Stimulated activated memory B cell treated with anti-CD40 and anti-IgM and Interleukin-4, amounts not matched to agents 10 μg/mL and 1 μg/mL and 100 μg/mL, for 72 hours (primary cell): ENCODE measurements at regions not wholly inside any gene's neighbourhood (a gene's known extent, or its start where the extent isn't known, plus 50 kb on each side); places are given as distances from the start of the nearest gene placed in this dataset.

Experiments used
- ATAC-seq: fragments of 150-1000 bp; cut with Tn5 transposase; 2 replicates; pipeline ENCODE4 v1.10.0; 2021
- H3K27ac Mint-ChIP-seq: one replicate; pipeline ENCODE4 v1.8.0; 2022; ENCODE audit warnings: mild to moderate bottlenecking, mixed read lengths
- H3K27me3 Mint-ChIP-seq: one replicate; pipeline ENCODE4 v1.8.0; 2022; ENCODE audit warnings: mixed read lengths
- H3K36me3 Mint-ChIP-seq: one replicate; pipeline ENCODE4 v1.8.0; 2022; ENCODE audit warnings: mixed read lengths
- H3K4me1 Mint-ChIP-seq: one replicate; pipeline ENCODE4 v1.8.0; 2022; ENCODE audit warnings: mixed read lengths
- H3K4me3 Mint-ChIP-seq: one replicate; pipeline ENCODE4 v1.8.0; 2022; ENCODE audit warnings: mild to moderate bottlenecking, moderate library complexity, mixed read lengths
- H3K9me3 Mint-ChIP-seq: one replicate; pipeline ENCODE4 v1.8.0; 2022; ENCODE audit warnings: mixed read lengths

- H3K4me3 Mint-ChIP-seq = no peak overlapping the region
- no peak for ATAC-seq
- no peak overlapping the region for H3K27ac Mint-ChIP-seq
- H3K27me3 Mint-ChIP-seq = no peaks in the 10 kb centered on the region
- H3K36me3 Mint-ChIP-seq = peaks cover 38% of the 10 kb centered on the region
- no peaks in the 10 kb centered on the region for H3K4me1 Mint-ChIP-seq
- H3K9me3 Mint-ChIP-seq = peaks cover 7% of the 10 kb centered on the region
Observed at GRCh38 chr10:28127881-28128280, 129.0 kb upstream of the ODAD2 start.

- Mint-ChIP-seq H3K36me3 (peaks cover 37% of the 10 kb centered on the region), H3K27ac (no peak overlapping the region), H3K27me3 (no peaks in the 10 kb centered on the region), H3K4me1 (no peaks in the 10 kb centered on the region), H3K9me3 (peaks cover 7% of the 10 kb centered on the region), H3K4me3 (no peak overlapping the region)
- no peak for ATAC-seq
Observed at GRCh38 chr10:28125701-28126100, 126.8 kb upstream of the ODAD2 start.

- Mint-ChIP-seq H3K4me1 (no peaks in the 10 kb centered on the region), H3K36me3 (peaks cover 20% of the 10 kb centered on the region), H3K4me3 (no peak overlapping the region), H3K9me3 (no peaks in the 10 kb centered on the region), H3K27me3 (no peaks in the 10 kb centered on the region), H3K27ac (no peak overlapping the region)
- ATAC-seq = no peak
Observed at GRCh38 chr10:28120795-28121194, 121.9 kb upstream of the ODAD2 start.

- Mint-ChIP-seq H3K27me3 (no peaks in the 10 kb centered on the region), H3K4me3 (no peak overlapping the region), H3K27ac (no peak overlapping the region), H3K36me3 (peaks cover 20% of the 10 kb centered on the region), H3K4me1 (no peaks in the 10 kb centered on the region), H3K9me3 (no peaks in the 10 kb centered on the region)
- no peak for ATAC-seq
Observed at GRCh38 chr10:28120043-28120749, 121.3 kb upstream of the ODAD2 start.

GRCh38 chr10:28118985-28119628 is 120.2 kb upstream of the ODAD2 start:
- Mint-ChIP-seq H3K4me1 (no peaks in the 10 kb centered on the region), H3K27ac (no peak overlapping the region), H3K27me3 (no peaks in the 10 kb centered on the region), H3K9me3 (no peaks in the 10 kb centered on the region), H3K4me3 (no peak overlapping the region), H3K36me3 (peaks cover 15% of the 10 kb centered on the region)
- ATAC-seq = no peak

GRCh38 chr10:28113202-28113601 is 114.3 kb upstream of the ODAD2 start:
- H3K27me3 Mint-ChIP-seq = no peaks in the 10 kb centered on the region
- ATAC-seq = no peak
- peaks cover 6% of the 10 kb centered on the region for H3K36me3 Mint-ChIP-seq
- no peaks in the 10 kb centered on the region for H3K9me3 Mint-ChIP-seq
- H3K27ac Mint-ChIP-seq = no peak overlapping the region
- no peak overlapping the region for H3K4me3 Mint-ChIP-seq
- H3K4me1 Mint-ChIP-seq = no peaks in the 10 kb centered on the region

GRCh38 chr10:28111712-28112111 is 112.8 kb upstream of the ODAD2 start:
- H3K4me1 Mint-ChIP-seq = no peaks in the 10 kb centered on the region
- peaks cover 6% of the 10 kb centered on the region for H3K36me3 Mint-ChIP-seq
- H3K27ac Mint-ChIP-seq = no peak overlapping the region
- H3K27me3 Mint-ChIP-seq = no peaks in the 10 kb centered on the region
- no peaks in the 10 kb centered on the region for H3K9me3 Mint-ChIP-seq
- H3K4me3 Mint-ChIP-seq = no peak overlapping the region
- ATAC-seq = no peak

- Mint-ChIP-seq H3K27ac (no peak overlapping the region), H3K36me3 (no peaks in the 10 kb centered on the region), H3K4me1 (no peaks in the 10 kb centered on the region), H3K27me3 (no peaks in the 10 kb centered on the region), H3K4me3 (no peak overlapping the region), H3K9me3 (peaks cover 4% of the 10 kb centered on the region)
- ATAC-seq = no peak
Observed at GRCh38 chr10:28105561-28105960, 106.7 kb upstream of the ODAD2 start.

GRCh38 chr10:28097633-28098032 is 98.8 kb upstream of the ODAD2 start:
- ATAC-seq = no peak
- H3K27me3 Mint-ChIP-seq = no peaks in the 10 kb centered on the region
- no peak overlapping the region for H3K27ac Mint-ChIP-seq
- H3K4me1 Mint-ChIP-seq = no peaks in the 10 kb centered on the region
- no peak overlapping the region for H3K4me3 Mint-ChIP-seq
- no peaks in the 10 kb centered on the region for H3K36me3 Mint-ChIP-seq
- no peaks in the 10 kb centered on the region for H3K9me3 Mint-ChIP-seq

- no peak for ATAC-seq
- Mint-ChIP-seq H3K27ac (no peak overlapping the region), H3K4me1 (no peaks in the 10 kb centered on the region), H3K4me3 (no peak overlapping the region), H3K36me3 (no peaks in the 10 kb centered on the region), H3K27me3 (no peaks in the 10 kb centered on the region), H3K9me3 (no peaks in the 10 kb centered on the region)
Observed at GRCh38 chr10:28095791-28096378, 97.0 kb upstream of the ODAD2 start.

GRCh38 chr10:28094121-28094520 is 95.2 kb upstream of the ODAD2 start:
- H3K36me3 Mint-ChIP-seq = no peaks in the 10 kb centered on the region
- ATAC-seq = no peak
- H3K9me3 Mint-ChIP-seq = no peaks in the 10 kb centered on the region
- H3K27ac Mint-ChIP-seq = no peak overlapping the region
- no peak overlapping the region for H3K4me3 Mint-ChIP-seq
- H3K4me1 Mint-ChIP-seq = no peaks in the 10 kb centered on the region
- H3K27me3 Mint-ChIP-seq = no peaks in the 10 kb centered on the region

GRCh38 chr10:28091913-28092312 is 93.0 kb upstream of the ODAD2 start:
- no peak for ATAC-seq
- H3K9me3 Mint-ChIP-seq = no peaks in the 10 kb centered on the region
- no peak overlapping the region for H3K4me3 Mint-ChIP-seq
- no peaks in the 10 kb centered on the region for H3K27me3 Mint-ChIP-seq
- H3K36me3 Mint-ChIP-seq = peaks cover 12% of the 10 kb centered on the region
- no peaks in the 10 kb centered on the region for H3K4me1 Mint-ChIP-seq
- H3K27ac Mint-ChIP-seq = no peak overlapping the region

GRCh38 chr10:28090506-28090905 is 91.6 kb upstream of the ODAD2 start:
- Mint-ChIP-seq H3K27ac (no peak overlapping the region), H3K4me1 (no peaks in the 10 kb centered on the region), H3K27me3 (no peaks in the 10 kb centered on the region), H3K9me3 (peaks cover 2% of the 10 kb centered on the region), H3K36me3 (peaks cover 22% of the 10 kb centered on the region), H3K4me3 (no peak overlapping the region)
- ATAC-seq = no peak

GRCh38 chr10:28089467-28089866 is 90.6 kb upstream of the ODAD2 start:
- H3K4me1 Mint-ChIP-seq = no peaks in the 10 kb centered on the region
- no peaks in the 10 kb centered on the region for H3K27me3 Mint-ChIP-seq
- no peak for ATAC-seq
- H3K9me3 Mint-ChIP-seq = peaks cover 2% of the 10 kb centered on the region
- no peak overlapping the region for H3K4me3 Mint-ChIP-seq
- H3K36me3 Mint-ChIP-seq = peaks cover 32% of the 10 kb centered on the region
- H3K27ac Mint-ChIP-seq = no peak overlapping the region

GRCh38 chr10:28087661-28088351 is 88.9 kb upstream of the ODAD2 start:
- Mint-ChIP-seq H3K27ac (no peak overlapping the region), H3K4me3 (no peak overlapping the region), H3K36me3 (peaks cover 35% of the 10 kb centered on the region), H3K9me3 (peaks cover 2% of the 10 kb centered on the region), H3K27me3 (no peaks in the 10 kb centered on the region), H3K4me1 (no peaks in the 10 kb centered on the region)
- ATAC-seq = no peak
